Right lung (tissue), 2 donors: ENCODE measurements at regions not wholly inside any gene's neighbourhood (a gene's known extent, or its start where the extent isn't known, plus 50 kb on each side); places are given as distances from the start of the nearest gene placed in this dataset.
A peak's percentile ranks its signal among the peaks of the same experiment; 100 is the strongest.

Experiments
- DNase-seq, 2 donors: peaks; one replicate each; pipeline ENCODE4 v3.0.0-alpha.2; 2013

- DNase-seq, result no peak
Observed at GRCh38 chr5:61652916-61653315, 320.9 kb downstream of the ZSWIM6 start.

GRCh38 chr5:61653807-61654580 is 321.9 kb downstream of the ZSWIM6 start:
- DNase-seq, result no peak

- no peak for DNase-seq
Observed at GRCh38 chr5:61654876-61655275, 322.8 kb downstream of the ZSWIM6 start.

GRCh38 chr5:61657010-61657409 is 325.0 kb downstream of the ZSWIM6 start:
- DNase-seq, result no peak

- no peak for DNase-seq
Observed at GRCh38 chr5:61657686-61658085, 325.6 kb downstream of the ZSWIM6 start.

- peak; percentile 46 to 56 for DNase-seq
Observed at GRCh38 chr5:61658592-61659008, 326.5 kb downstream of the ZSWIM6 start.

GRCh38 chr5:61659221-61659696 is 327.2 kb downstream of the ZSWIM6 start:
- peak in 1 of 2 donors; percentile 25 for DNase-seq

- DNase-seq, result no peak
Observed at GRCh38 chr5:61662670-61663069, 330.6 kb downstream of the ZSWIM6 start.

- DNase-seq, result no peak
Observed at GRCh38 chr5:61666064-61666621, 334.1 kb downstream of the ZSWIM6 start.

GRCh38 chr5:61667525-61668218 is 335.6 kb downstream of the ZSWIM6 start:
- DNase-seq, result no peak

GRCh38 chr5:61669531-61669930 is 337.5 kb downstream of the ZSWIM6 start:
- no peak for DNase-seq

- DNase-seq, result no peak
Observed at GRCh38 chr5:61670941-61671340, 338.9 kb downstream of the ZSWIM6 start.

GRCh38 chr5:61673007-61673735 is 341.1 kb downstream of the ZSWIM6 start:
- no peak for DNase-seq

GRCh38 chr5:61674378-61674777 is 342.3 kb downstream of the ZSWIM6 start:
- no peak for DNase-seq

GRCh38 chr5:61675015-61675692 is 343.1 kb downstream of the ZSWIM6 start:
- no peak for DNase-seq

- DNase-seq, result no peak
Observed at GRCh38 chr5:61677220-61677619, 345.2 kb downstream of the ZSWIM6 start.

GRCh38 chr5:61678966-61679365 is 346.9 kb downstream of the ZSWIM6 start:
- DNase-seq, result no peak

GRCh38 chr5:61679562-61679961 is 347.5 kb downstream of the ZSWIM6 start:
- no peak for DNase-seq

GRCh38 chr5:61680247-61680646 is 348.2 kb downstream of the ZSWIM6 start:
- no peak for DNase-seq

- no peak for DNase-seq
Observed at GRCh38 chr5:61683148-61683547, 351.1 kb downstream of the ZSWIM6 start.

- no peak for DNase-seq
Observed at GRCh38 chr5:61683926-61684325, 351.9 kb downstream of the ZSWIM6 start.
